Adrenal gland (tissue), 5 donors: ENCODE measurements at regions not wholly inside any gene's neighbourhood (a gene's known extent, or its start where the extent isn't known, plus 50 kb on each side); places are given as distances from the start of the nearest gene placed in this dataset.

Experiments used
- POLR2A ChIP-seq, 2 donors: fragments of 450-650 bp; IDR thresholded peaks; one replicate each; pipeline ENCODE4 v1.6.1; 2017; ENCODE audit warnings: antibody characterized with exemption in 2 of 2, mild to moderate bottlenecking in 2 of 2, moderate library complexity in 1 of 2
- TF ChIP-seq, protein P1 (sequence below), 6 experiments: fragments of 450-650 bp in 4 of 6; fragments of 200-600 bp in 2 of 6; sonication (generic) in 1 of 6; IDR thresholded peaks; 1 replicate in 5 of 6; 2 replicates in 1 of 6; pipeline versions ENCODE4 v1.5.1 to v1.8.0; 2016 to 2021; ENCODE audit warnings: antibody characterized with exemption in 6 of 6, mild to moderate bottlenecking in 2 of 6, moderate library complexity in 1 of 6
- donor health status: DM: no; HTN: no; CAD: no.

DNA sequence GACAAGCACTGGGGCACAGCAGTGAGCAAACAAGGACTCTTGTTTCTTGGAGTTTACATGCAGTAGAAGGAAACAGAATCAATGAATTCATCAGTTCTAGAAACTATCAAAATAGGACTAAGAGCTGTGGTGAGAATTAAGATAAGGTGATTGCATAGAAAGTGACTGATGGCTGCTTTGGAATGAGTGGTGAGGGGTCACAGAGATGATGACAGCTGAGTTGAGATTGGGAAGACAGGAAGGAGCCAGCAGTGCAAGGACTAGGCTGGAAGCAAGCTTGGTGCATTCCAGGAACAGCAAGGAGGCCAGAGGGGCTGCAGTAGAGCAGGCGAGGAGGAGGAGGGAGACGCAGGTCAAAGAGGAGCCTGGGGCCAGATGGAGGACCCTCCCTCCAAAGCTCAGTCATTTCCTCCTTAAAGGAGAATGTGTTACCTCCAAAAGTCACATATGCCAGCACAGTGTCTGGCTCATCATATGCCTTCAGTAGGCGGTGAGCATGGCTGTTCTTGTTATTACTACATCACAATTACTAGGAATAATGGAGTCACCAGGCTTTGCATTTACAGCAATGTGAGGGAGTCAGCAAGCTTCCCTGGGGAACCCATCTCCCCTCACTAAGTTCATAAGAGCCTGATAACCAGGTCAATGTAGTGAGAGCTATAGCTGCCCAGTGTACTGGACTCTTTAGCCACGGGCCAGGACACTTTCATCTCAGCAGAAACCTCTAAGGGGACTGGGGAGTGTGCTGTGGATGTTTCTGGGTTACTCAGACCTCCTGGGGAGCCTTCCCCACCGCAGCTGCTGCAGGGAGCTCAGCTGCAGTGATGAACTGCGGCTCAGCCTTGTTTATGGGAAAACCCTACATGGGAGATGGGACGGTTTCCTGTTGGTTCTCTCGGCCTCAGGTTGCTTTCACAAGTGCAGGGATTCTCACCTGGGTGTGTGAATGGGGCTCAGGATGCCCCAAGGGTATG lies 157.2 kb downstream of the SEC14L1 start:
- TF ChIP-seq, protein P1, sequence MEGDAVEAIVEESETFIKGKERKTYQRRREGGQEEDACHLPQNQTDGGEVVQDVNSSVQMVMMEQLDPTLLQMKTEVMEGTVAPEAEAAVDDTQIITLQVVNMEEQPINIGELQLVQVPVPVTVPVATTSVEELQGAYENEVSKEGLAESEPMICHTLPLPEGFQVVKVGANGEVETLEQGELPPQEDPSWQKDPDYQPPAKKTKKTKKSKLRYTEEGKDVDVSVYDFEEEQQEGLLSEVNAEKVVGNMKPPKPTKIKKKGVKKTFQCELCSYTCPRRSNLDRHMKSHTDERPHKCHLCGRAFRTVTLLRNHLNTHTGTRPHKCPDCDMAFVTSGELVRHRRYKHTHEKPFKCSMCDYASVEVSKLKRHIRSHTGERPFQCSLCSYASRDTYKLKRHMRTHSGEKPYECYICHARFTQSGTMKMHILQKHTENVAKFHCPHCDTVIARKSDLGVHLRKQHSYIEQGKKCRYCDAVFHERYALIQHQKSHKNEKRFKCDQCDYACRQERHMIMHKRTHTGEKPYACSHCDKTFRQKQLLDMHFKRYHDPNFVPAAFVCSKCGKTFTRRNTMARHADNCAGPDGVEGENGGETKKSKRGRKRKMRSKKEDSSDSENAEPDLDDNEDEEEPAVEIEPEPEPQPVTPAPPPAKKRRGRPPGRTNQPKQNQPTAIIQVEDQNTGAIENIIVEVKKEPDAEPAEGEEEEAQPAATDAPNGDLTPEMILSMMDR (IDR thresholded peaks at IDR 0.05): no peak
- no peak for TF ChIP-seq POLR2A (IDR thresholded peaks at IDR 0.05)
